DOHH2 (cell line): ENCODE measurements at regions not wholly inside any gene's neighbourhood (a gene's known extent, or its start where the extent isn't known, plus 50 kb on each side); places are given as distances from the start of the nearest gene placed in this dataset.

Experiments used
- CTCF ChIP-seq: fragments of 200-600 bp; sonication (generic); IDR thresholded peaks from one replicate; pipeline ENCODE4 v1.5.1; 2014; ENCODE audit warnings: antibody characterized with exemption, mild to moderate bottlenecking, low read depth, low read length; ENCODE audit not compliant: poor library complexity, severe bottlenecking
- EZH2phosphoT487 ChIP-seq: fragments of 200-600 bp; sonication (generic); IDR thresholded peaks from 2 replicates; pipeline ENCODE4 v1.6.1; 2017; ENCODE audit warnings: borderline replicate concordance, mild to moderate bottlenecking, antibody characterized with exemption, low read length, moderate library complexity, mixed read lengths

- TF ChIP-seq CTCF (no peak), EZH2phosphoT487 (no peak)
These were observed 649.3 kb upstream of the ARGLU1 start for GRCh38 chr13:107217251-107217650.
